Lower leg skin (tissue), 4 donors: ENCODE measurements at regions not wholly inside any gene's neighbourhood (a gene's known extent, or its start where the extent isn't known, plus 50 kb on each side); places are given as distances from the start of the nearest gene placed in this dataset.
"Not testable (repeated sequence)": the region's sequence is repeated elsewhere in the genome, so short reads cannot be mapped to it uniquely, and the experiment has no call there.

Experiments
- DNase-seq, 2 donors: peaks; one replicate each; pipeline ENCODE4 v3.0.0-alpha.2; 2019; ENCODE audit warnings: low spot score in 2 of 2
- H3K4me3 ChIP-seq: fragments of 200-600 bp; sonication (generic); 2 replicates; pipeline ENCODE4 v1.5.1; 2017; ENCODE audit warnings: mild to moderate bottlenecking, low read depth; ENCODE audit not compliant: poor library complexity, severe bottlenecking
- POLR2A ChIP-seq, 2 donors: fragments of 450-650 bp; IDR thresholded peaks; one replicate each; pipeline ENCODE4 v1.6.1; 2016 to 2017; ENCODE audit warnings: antibody characterized with exemption in 2 of 2, mild to moderate bottlenecking in 1 of 2, moderate library complexity in 1 of 2
- WGBS, 2 donors: methylation state at CpG; one replicate each; pipeline ENCODE4 v1.1.5; 2018; 5-methylcytosine and 5-hydroxymethylcytosine counted together
- intact Hi-C: fragments of 100-400 bp; cut with DNase I; formaldehyde crosslinking; loops from one replicate; pipeline ENCODE4 v1.15.0; 2023; ENCODE audit warnings: low total_unique reads
- TF ChIP-seq, protein P1 (sequence below), 3 donors: fragments of 450-650 bp; IDR thresholded peaks; one replicate each; pipeline ENCODE4 v1.5.1; 2016; ENCODE audit warnings: antibody characterized with exemption in 3 of 3, mild to moderate bottlenecking in 3 of 3, moderate library complexity in 2 of 3

DNA sequence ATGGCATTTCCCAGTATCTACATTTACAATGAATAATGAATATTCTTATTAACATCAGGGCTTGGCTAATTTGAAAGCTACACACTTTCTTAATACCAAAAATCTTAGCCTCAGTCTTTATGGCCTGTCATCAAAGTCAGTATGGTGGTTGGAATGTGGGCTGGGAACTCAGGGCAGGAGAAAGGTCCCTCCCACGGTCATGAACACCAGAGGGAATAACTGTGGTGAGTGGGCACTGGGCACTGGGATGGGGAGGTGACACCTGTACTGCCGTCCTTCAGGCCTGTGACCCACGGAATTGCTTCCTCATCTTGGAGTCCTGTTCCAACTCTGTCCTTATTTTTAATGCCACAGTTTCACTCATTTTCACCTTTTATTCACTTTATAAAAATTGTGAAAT lies 276.9 kb upstream of the PLPP4 start:
- no peak overlapping the region for H3K4me3 ChIP-seq
- DNase-seq = no peak
- intact Hi-C loops = no loop called here
- 75 to 77% methylated on average over 3 of the region's 3 CpGs for WGBS, 2 donors
- TF ChIP-seq, protein P1, sequence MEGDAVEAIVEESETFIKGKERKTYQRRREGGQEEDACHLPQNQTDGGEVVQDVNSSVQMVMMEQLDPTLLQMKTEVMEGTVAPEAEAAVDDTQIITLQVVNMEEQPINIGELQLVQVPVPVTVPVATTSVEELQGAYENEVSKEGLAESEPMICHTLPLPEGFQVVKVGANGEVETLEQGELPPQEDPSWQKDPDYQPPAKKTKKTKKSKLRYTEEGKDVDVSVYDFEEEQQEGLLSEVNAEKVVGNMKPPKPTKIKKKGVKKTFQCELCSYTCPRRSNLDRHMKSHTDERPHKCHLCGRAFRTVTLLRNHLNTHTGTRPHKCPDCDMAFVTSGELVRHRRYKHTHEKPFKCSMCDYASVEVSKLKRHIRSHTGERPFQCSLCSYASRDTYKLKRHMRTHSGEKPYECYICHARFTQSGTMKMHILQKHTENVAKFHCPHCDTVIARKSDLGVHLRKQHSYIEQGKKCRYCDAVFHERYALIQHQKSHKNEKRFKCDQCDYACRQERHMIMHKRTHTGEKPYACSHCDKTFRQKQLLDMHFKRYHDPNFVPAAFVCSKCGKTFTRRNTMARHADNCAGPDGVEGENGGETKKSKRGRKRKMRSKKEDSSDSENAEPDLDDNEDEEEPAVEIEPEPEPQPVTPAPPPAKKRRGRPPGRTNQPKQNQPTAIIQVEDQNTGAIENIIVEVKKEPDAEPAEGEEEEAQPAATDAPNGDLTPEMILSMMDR (IDR thresholded peaks at IDR 0.05) = no peak
- no peak for TF ChIP-seq POLR2A (IDR thresholded peaks at IDR 0.05)

DNA sequence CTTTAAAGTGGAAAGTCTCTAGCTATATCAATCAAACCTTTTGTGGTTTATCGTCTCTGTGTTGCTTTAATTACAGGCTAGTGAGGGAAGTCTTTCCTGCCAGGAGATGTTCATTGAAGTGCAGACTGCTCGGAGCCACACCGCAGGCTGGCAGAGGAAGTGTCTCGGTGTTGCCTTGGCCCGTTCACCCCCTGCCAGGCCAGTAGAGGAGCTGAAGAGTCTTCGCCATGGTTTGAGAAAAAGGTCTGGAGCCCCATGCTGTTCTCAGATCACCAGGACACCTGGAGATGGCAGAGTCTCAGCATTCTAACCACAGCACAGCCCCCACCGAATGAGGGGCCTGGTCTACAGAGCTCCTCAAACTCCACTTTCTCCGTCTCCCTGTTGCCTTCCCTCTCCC lies 275.9 kb upstream of the PLPP4 start:
- TF ChIP-seq, protein P1 (IDR thresholded peaks at IDR 0.05) = no peak
- TF ChIP-seq POLR2A (IDR thresholded peaks at IDR 0.05) = no peak
- WGBS, 2 donors = 49 to 50% methylated on average over 8 of the region's 8 CpGs
- no peak for DNase-seq
- no peak overlapping the region for H3K4me3 ChIP-seq
- intact Hi-C loops = no loop called here

DNA sequence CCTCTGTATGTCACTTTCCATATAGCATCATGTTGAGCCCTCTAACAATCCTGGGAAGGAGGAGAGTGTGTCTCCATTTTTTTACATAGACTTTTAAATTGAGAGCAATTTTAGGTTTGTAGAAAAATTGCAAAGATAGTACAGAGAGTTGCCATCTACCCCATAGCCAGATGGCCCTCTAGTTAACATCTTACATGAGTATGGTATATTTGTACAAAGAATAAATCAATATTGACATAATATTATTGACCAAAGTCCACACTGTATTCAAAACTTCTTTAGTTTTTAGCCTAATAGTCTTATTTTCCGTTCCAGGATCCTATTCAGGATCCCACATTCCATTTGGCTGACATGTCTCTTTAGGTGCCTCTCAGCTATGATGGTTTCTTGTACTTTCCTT lies 274.6 kb upstream of the PLPP4 start:
- 43 to 71% methylated on average over 1 of the region's 1 CpG for WGBS, 2 donors
- DNase-seq = no peak
- TF ChIP-seq POLR2A (IDR thresholded peaks at IDR 0.05) = no peak
- TF ChIP-seq, protein P1 (IDR thresholded peaks at IDR 0.05) = no peak
- H3K4me3 ChIP-seq = no peak overlapping the region
- intact Hi-C loops = no loop called here

DNA sequence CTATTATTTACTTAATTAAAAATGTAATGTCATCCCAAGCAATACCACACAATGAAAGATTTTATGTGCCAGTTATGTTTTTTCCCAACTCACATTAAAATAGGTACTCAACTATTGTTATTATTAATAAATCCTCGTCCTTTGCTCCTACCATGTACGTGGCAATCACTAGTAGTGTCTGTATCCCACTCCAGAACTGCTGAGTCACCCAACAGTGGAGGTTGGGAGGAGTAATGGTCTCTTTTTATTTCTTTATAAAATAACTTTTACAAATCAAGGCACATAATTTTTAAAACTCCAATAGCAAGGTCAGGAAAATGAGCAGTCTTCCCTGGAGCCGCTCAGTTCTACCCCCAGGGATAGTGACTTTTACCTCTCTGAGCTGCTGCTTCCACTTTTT lies 273.5 kb upstream of the PLPP4 start:
- no peak for TF ChIP-seq POLR2A (IDR thresholded peaks at IDR 0.05)
- TF ChIP-seq, protein P1 (IDR thresholded peaks at IDR 0.05) = no peak
- H3K4me3 ChIP-seq = no peak overlapping the region
- 74 to 79% methylated on average over 3 of the region's 3 CpGs for WGBS, 2 donors
- no peak for DNase-seq
- intact Hi-C loops = no loop called here

DNA sequence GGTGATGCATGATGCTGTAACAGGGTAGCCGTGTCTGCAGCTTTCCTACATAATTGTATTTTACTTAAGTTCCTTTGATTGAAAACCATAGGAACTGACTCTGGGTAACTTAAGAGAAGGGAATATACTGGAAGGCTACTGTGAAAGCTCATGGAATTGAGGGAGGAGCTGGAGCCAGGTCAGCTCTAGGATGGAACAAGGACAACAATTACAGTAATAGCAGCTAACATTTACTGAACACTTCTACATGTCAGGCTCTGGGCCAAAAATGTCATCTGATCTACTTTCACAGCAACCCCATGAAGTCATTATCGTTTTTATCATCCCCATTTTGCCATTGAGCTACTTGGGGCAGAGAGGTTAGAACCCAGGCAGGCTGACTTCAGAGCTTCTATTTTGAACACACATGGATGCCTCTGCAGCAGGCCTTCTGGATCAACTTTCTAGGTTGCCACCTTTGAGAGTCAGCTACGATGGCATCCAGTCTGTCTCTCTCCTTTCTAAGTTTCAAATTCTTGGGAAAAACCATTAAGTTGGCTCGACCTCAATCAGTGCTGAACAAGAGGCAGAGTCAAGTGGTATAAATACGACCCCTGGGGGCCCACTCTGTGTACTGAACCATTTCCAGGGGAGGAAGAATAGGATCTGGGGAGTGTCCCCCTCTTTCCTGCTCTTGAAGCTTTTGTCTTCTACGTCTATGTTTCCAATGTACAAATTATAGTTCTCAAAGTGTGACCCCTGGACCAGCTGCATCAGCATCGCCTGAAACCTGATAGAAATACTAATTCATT lies 272.3 kb upstream of the PLPP4 start:
- intact Hi-C loops = no loop called here
- DNase-seq = no peak
- TF ChIP-seq POLR2A (IDR thresholded peaks at IDR 0.05) = no peak
- WGBS, 2 donors = 65 to 69% methylated on average over 7 of the region's 7 CpGs
- no peak overlapping the region for H3K4me3 ChIP-seq

DNA sequence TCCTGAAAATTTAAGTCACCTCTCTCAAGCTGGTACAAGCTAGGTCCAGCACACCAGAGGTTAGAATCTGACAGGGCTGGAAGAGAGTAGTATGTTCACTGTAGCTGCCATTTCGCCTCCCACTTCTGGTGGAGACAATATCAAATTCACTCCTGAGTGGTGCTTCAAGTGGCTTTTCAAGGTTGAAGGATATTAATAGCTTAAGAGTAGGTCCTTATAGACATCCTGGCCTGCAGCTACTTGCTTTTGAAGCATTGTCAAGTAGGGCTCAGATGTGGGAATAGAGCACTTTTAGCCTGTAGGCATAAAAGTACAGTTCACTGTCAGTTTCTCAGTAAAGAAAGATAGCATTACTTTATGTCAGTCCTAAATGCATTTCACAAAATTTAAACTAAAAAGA lies 270.5 kb upstream of the PLPP4 start:
- TF ChIP-seq, protein P1 (IDR thresholded peaks at IDR 0.05) = no peak
- no peak for TF ChIP-seq POLR2A (IDR thresholded peaks at IDR 0.05)
- DNase-seq = no peak
- WGBS, 2 donors = 76 to 86% methylated on average over 1 of the region's 1 CpG
- H3K4me3 ChIP-seq = no peak overlapping the region
- intact Hi-C loops = no loop called here

DNA sequence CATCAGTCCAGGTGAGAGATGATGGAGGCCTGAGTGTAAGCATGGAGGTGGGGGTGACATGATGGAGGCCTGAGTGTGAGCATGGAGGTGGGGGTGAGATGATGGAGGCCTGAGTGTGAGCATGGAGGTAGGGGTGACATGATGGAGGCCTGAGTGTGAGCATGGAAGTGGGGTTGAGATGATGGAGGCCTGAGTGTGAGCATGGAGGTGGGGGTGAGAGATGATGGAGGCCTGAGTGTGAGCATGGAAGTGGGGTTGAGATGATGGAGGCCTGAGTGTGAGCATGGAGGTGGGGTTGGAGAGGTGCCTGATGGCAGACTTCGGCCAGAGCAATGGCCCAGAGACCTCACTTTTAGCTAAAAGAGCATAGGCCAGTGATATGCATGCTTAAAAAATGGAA lies 269.9 kb upstream of the PLPP4 start:
- H3K4me3 ChIP-seq, intact Hi-C loops, DNase-seq: not testable (repeated sequence)
- 89 to 93% methylated on average over 1 of the region's 1 CpG for WGBS, 2 donors
